Tongue (tissue), 1 donor: ENCODE measurements at regions not wholly inside any gene's neighbourhood (a gene's known extent, or its start where the extent isn't known, plus 50 kb on each side); places are given as distances from the start of the nearest gene placed in this dataset.
A peak's percentile ranks its signal among the peaks of the same experiment; 100 is the strongest.
"Not testable (repeated sequence)": the region's sequence is repeated elsewhere in the genome, so short reads cannot be mapped to it uniquely, and the experiment has no call there.

Experiments used
- DNase-seq: peaks from one replicate; pipeline ENCODE4 v3.0.0-alpha.2; 2015

DNA sequence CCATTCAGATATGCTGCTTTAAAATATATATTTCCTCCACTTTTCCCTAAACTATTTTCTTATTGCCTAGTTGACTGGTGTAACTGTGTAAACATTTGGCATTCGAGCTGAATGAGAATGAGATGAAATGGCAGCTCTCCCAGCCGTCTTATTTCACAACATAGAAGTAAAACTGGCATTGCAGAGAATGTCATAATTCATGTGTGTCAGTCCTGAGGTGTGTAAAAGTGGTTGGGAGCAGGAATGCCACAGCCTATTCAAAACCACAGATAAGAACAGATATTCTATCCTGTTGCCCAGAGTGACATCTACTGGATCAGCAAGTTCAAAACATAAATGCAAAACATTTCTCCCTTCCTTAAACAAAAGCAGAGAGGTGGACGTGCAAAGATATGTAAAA lies 565.5 kb upstream of the CHAC2 start:
- peak; percentile 43 for DNase-seq

DNA sequence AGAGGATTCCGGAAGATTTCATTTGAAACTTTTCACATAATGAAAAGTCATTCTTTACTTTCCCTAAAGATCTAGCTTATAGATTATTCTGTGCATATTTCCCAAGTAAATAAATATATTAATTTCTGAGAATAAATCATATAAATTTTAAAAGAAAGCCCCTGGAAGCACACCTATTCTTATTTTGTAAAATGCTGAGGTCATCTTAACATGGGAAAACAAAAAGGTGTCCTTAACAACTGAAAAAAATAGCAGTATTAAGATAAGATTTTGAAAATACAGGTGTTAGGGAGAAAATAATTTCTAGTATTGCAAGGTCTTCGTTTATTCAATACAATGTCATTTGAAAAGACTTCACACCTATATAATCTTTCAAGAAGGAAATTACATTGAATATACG lies 567.5 kb upstream of the CHAC2 start:
- DNase-seq = no peak

DNA sequence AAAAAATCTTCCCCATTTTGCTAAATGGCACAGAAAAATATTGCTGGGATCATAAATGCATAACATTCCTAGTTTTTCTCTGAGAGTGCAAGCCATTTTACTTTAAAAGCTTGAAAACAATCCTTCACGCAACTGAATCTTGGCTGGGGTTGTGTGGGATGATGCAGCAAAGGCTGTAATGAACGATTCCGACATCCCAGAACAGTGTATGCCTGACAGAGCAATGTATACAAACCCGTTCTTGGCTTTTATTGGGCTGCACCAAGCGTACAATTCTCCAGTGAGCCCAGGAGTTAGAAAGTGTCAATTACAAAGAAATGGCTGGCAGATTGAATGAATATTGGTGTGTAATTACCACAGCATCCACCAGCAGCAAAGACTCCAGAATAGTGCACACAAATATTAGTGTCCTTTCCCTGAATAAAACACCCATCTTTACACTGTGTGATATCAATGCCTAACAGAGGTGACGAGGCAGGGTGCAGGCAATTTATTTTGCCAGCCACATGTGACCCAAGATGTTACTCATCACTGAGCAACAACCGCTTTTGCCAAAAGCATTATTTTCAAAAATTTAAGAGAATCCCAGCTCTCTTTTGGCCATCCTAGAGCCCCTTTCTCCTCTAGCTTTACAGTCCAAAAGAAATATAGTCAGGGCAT lies 578.6 kb upstream of the CHAC2 start:
- peak; percentile 52 for DNase-seq

DNA sequence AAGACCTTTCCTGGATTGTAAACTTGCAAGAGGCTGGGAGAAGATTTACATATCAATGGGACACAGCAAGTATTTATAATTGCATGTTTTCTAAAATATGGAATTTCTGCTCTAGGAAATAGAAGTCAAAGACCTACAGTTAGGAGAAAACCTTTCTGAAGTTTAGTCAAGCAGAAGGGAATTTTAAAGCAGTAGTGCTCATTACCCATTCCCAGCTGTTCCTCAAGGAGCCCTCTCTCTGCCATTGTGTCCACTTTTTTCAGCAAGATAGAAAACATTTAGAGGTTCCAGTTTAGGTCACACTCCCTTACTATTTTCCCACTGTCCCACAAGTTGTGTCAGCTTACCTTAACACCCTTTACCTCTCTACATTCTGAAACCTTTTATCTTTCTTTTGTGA lies 584.0 kb upstream of the CHAC2 start:
- no peak for DNase-seq

DNA sequence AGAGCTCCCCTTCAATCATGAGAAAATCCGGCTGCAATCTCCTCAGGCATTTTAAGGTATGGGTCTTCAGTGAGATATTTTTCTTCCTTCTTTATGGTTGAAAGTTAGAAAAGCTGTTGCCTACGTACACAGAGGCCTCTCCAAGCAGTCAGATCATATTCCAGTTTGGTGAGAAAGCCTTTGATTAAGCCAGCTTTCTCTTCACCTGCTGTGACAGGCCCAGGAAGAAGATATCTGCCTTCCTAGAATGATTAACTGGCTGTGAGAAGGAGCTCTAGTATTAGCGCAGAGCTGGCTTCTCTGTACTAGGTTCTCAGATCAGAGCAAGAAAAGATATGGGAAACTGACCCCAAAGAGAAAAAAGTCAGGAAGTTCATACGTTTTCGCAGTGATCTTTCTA lies 585.0 kb upstream of the CHAC2 start:
- DNase-seq = peak; percentile 28

DNA sequence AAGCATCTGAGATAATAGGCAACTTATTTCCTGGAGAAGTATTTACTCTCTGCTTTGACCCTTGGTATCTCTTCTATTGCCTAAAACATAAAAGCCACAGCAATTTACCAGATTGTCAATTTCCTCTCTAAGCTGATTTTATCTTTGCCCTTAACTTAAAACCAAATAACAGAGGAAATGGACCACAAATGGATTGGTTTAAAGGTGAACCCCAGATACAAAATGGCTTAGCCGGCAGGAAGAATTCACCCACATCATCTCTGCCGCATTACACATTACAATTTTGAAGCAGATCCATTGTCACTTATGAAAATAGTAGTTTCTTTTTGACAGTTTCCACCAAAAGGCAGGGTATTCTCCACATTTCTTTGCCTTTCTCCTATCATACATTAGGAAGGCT lies 585.8 kb upstream of the CHAC2 start:
- no peak for DNase-seq

DNA sequence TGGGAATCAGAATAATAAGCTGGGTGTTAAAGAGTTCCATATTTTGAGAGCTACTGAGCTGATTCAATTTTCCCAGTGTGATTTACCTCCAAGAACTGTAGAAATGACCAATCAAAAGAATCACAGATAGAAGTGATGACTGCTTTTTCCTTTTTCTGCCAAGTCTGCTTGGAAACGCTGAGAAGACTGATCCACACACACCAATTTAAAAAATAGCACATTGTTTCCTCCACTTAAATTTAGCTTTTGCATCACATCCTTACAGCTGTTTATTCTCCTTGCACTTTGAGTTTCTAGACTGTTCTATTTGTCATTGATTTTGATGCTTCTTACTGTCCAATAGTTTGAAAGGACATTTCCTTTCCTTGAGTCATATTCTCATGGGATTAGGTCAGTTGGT lies 590.3 kb upstream of the CHAC2 start:
- peak; percentile 14 for DNase-seq

DNA sequence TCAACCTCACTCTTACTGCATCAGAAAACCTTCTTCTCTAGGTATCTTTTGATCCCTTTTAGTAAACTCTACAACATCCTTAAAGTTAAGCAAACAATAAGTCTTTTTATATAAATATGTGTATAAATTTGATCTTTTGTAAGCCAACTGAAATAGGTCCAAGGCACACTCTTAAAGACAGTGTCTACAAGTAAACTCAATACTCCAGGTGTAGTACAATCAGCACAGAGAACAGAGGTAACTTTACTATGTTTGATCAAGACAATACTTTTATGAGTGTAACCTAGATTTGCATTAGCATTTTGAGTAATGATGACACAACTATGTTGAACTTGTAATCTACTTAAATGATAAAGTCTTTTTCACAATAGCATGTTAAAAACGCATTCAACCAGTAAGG lies 593.1 kb upstream of the CHAC2 start:
- no peak for DNase-seq

DNA sequence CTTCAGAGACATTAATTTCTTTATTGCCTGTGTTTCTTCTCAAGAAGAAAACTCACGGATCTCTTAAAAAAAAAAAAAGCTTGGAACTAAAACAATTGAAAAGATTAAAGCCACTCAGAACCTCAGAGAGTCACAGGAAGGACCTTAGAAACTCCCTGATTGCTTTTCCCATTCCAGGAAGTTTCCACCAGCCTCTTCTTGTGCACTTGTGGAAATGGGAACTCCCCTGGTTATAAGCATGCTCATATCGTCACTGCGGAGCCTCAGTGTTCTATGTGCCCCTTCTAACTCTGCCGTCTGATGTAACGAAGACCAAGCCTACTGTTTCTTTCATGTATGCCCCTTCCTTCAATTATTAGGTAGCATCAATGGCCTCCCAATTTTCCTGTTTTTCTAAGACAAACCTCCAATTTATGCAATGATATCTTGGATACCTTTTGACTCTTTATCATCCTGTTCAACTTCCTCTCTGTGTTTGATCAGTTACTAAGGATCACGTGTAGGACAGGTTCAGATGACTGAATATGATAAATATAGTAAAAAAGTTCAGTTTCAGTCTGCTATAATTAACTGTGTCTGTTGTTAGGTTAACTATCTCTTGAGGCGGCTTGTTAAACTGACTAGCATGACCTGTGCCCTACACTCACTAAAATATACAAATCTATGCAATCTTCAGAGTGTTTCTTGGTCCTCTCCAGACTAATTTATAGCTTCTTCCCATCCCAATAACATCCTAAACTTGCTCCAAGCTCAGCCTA lies 593.7 kb upstream of the CHAC2 start:
- DNase-seq = no peak

DNA sequence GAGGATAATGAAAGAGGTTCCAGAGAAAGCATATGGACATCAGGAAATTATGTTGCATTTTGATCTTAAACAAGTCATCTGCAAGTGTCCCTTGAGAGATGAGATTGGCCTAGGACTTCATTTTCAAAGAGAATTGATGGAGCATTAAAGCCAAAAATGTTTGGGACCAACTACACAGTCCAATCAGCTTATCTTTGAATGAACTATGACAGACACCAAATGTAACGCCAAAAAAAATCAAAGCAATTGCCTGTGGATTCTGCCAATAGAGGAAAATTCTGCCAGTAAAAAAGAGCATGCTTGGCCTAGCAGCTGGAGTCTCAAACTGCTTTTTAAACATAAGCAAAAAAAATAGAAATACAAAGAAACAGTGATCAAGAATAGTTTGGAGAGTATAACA lies 594.5 kb upstream of the CHAC2 start:
- peak; percentile 77 for DNase-seq

DNA sequence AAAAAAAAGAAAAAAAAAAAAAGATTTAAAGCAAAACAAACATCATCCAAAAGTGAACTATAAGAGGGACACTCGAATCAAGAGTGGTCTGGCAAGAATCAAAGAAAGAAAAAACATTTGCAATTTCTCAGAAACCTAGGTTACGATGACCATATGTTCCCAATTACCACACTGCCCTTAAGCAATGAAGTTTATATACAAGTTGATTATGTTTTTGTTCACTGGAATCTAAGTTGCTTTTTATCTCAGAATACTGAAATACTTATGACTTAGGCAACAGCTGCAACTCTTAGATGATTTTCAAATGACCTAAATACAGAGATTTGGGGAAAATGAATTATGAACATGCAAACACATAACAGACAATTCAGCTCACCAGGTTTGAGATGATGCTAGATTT lies 597.1 kb upstream of the CHAC2 start:
- peak; percentile 76 for DNase-seq

DNA sequence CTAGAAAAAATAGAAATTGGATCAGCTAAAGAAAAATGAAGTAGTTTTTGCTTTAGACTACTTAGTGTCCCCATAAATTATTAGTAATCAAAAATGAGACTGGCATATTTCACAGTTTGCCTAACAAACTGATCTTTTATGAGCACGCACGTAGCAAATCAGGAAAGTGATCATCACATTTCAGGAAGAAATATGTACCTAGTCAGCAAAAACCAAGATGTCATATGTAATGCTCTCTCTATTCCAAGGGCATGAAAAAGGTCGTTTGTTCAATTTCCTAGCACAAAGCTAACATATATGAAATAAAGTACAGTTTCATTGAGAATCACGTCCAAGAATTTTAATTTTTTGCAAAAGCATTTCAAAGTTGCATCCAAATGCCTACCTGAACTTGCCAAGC lies 600.4 kb upstream of the CHAC2 start:
- DNase-seq = no peak

DNA sequence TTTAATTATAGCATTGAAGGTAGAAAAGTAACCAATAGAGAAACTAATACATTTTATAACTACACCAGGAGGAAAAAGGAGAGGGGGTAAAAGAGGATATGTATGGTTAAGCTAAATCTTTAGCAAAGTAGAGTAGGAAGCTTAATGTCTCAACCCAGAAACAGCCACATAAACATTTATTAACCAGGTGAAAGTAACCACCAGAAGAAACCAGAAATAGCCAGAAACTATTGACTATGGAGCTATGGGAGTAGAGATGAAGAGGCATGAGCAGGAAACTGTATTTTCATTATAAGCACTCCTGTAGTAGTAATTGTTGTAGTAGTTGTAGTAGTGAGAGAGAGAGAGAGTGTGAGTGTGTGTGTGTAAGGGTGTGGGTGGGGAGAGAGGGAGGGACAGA lies 617.5 kb upstream of the CHAC2 start:
- DNase-seq = no peak

DNA sequence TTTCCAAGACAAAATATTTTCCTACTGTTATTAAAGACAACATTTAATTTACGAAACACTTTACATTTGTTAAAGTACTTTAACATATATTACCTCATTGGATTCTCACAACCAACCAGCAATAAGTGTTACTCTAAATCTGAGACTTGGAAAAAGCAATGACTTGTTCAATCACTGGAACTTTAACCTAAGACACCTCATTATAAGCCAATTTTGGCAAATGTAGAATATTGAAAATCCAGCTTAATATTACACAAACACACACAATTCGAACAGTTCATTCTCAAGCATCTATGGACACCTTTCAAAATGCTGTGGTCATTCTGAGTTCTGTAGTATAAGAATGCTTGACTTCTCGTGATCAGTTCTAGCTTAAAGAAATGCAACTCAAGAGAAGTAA lies 619.4 kb upstream of the CHAC2 start:
- no peak for DNase-seq

DNA sequence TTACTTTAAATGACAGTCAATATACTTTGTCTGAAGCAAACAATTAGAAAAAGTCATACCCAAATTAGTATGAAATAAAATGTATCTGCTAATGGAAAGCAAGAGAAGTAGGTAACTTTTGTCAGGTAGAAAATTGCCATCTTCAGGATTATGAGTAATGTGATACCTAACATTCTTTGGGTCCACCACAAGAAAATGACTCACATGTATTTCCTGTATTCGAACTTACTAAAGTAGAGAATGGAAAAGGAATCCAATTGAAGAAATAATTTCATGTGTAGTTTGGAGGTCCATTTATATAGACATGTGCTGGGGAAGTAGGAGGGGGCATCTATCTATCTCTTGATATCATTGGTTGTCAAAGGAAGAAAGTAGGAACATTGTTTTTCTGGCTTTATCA lies 636.2 kb upstream of the CHAC2 start:
- no peak for DNase-seq

DNA sequence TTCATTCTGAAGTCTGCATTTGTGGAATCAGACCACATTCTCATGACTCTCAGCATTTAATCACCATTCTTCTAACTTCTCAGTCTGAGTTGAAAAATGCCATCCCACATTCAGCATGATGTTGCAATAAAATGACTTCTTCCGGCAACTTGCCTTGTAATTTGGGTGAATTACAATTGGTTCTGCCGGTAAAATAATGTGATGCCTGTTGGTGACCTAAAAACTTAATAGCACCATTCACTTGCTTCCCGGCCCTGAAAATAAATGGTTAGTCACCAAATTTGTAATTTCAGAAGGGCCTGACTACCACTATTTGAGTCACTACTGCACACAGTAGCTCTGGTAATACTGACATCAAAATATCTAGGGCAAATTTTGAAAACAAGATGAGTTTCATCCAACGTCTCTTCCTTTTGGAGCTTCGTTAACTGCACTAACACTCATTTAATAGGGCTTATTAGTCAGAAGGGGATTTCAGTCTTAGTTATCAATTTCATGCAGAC lies 637.1 kb upstream of the CHAC2 start:
- DNase-seq = no peak

DNA sequence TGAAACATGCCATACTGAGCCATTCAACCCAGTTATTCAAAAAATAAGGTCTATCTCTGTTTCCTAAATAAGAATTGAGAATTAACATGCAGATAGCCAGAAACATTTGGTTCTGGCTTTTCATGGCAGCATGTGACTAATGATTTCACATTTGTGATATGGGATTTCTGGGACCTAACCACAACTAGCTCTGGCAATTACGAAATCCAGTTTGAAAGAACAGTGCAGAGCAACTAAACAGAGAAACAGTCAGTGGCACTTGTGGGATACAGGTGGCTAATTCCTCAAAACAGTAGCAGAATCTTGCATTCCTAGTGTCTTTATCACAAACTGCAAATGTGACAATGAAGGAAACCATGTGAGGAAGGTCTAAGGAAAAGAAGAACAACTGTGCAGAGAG lies 637.8 kb upstream of the CHAC2 start:
- no peak for DNase-seq

DNA sequence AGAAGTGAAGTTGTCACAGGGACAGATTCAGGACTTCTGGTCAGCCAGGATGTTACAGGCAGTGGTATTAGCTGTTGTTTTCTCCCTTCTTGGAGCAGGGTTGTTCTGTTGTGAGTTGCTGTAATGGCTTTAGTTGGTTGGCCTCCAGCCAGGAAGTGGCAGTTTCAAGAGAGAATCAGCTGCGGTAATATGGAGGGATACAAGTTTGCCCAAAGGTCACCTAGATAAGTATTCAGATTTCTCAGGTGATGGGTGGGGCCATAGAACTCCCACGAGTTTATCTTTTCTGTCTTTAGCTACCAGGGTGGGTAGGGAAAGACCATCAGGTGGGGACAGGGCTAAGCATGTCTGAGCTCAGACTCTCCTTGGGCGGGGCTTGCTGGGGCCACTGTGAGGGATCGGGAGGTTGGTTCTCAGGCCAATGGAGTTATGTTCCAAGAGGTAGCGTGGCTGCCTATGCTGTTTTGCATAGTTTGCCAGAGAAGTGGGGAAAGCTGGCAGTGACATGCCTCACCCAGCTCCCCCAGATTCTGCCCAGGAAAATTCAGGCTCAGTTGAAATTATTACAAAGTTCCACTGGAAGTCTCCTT lies 640.4 kb upstream of the CHAC2 start:
- no peak for DNase-seq

DNA sequence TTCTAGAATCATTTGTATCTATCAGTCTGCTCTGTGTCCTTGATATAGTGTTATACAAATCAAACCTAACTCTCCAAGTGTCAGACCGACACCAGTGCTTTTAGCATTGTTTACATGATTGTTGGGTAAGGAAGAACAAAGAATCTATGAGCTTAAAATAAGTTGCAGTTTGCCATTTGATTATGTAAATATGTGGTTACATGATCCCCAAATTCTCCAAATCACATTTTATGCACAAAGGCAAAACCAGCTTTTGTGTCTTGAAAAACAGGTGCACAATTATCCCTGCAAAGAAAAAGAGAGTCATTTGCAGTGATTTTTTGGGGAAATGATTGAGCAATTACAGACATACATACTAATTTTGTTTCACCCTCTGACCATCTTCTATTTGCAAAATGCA lies 652.6 kb upstream of the CHAC2 start:
- no peak for DNase-seq

DNA sequence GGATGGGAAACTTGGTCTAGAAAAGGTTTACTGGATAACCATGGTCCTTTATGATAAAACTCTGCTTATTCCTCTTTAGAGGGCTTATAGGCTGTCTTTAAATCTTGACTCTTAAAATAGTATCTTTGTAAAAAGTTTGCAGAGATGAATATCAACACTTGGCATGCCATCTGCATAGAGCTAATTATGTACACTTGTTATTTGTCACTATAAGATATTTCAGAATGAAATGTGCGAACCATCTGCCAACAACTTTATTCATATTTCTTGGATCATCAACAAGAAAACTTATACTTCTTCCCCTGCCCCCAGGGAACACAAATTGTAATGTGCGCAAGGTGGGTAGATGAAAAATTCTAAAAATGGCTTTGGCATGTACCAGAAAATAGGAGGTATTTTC lies 653.0 kb upstream of the CHAC2 start:
- no peak for DNase-seq

DNA sequence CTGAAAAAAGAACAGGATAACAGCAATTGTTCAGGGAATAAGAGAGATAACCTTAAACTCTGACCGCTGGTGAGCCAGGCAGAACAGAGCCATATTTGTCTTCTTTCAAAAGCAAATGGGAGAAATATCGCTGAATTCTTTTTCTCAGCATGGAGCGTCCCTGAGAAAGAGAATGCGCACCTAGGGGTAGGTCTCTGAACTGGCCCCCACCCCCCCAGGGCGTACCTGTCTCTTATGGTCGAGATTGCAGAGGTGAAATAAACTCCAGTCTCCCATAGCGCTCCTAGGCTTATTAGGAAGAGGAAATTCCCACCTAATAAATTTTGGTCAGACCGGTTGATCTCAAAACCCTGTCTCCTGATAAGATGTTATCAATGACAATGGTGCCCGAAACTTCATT lies 655.2 kb upstream of the CHAC2 start:
- not testable (repeated sequence) for DNase-seq

DNA sequence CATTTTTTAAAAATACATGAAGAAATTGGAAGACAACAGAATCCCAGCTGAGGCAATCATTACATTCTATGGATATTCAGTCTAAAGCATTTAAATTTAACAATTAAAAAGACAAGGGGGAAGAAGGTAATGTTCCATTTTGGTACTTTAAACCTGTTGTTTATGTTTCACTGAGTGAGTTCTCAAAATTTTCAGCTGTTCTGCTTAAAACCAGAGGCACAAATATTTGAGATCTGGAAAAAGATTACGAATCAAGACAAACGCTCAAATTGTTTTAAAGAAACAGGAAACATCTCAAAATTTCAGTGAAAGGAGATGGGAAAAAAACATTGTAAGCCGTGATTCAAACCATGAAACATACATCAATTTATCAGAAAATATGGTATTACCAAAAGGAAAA lies 656.2 kb upstream of the CHAC2 start:
- DNase-seq = no peak

DNA sequence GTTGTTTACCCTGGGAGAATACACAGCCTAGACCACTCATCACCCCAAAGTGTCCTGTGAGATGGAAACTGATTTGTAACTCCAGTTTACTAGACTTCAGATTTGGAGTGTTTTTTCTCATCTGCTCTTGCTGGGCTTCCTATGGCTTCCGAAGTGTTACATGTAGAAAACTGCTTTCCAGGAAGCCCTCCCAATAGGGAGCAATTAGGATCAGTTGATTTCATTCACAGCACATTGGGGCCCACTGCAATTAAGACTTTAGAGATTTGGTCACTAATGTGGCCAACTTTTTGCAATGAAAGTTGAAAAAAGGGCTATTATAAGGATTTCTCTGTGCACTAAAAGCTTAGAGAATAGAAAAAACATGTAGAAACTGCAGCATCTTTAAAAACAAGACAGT lies 656.6 kb upstream of the CHAC2 start:
- no peak for DNase-seq

DNA sequence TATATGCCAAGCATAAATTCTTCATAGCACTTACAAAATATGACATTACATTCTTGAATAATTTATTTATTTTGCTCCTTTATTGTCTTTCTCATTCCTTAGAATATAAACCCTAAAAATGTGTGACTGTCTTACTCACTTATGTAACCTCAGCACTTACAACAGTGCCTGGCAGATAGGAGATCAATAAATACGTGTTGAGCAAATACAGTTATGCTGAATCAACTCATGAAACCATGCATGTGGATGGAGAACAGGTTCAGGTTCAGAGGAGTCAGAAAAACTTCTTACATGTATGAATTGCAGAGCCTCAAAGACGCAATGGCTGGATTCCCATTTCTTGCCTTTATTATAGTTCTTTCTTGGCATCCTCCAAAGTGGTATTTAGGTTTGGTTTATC lies 659.4 kb upstream of the CHAC2 start:
- DNase-seq = no peak
